Caco-2 (cell line): ENCODE measurements at regions not wholly inside any gene's neighbourhood (a gene's known extent, or its start where the extent isn't known, plus 50 kb on each side); places are given as distances from the start of the nearest gene placed in this dataset.

Source experiments
- BruUV-seq: library from RNA; stranded (reverse); fragments of 400-500 nt; replicated peaks from 2 replicates; lab custom pipeline; 2021; lab: Mats Ljungman, UMichigan
- CTCF ChIA-PET: fragments of 300-600 bp; sonication (Branson Sonifier 250); formaldehyde crosslinking; loops from one replicate; lab custom pipeline; 2022; ENCODE audit warnings: antibody characterized with exemption; lab: Charles Lee
- POLR2A ChIA-PET: fragments of 300-600 bp; sonication (Branson Sonifier 250); formaldehyde crosslinking; loops from one replicate; lab custom pipeline; 2022; ENCODE audit warnings: antibody characterized with exemption; lab: Charles Lee
- DNase-seq, 2 experiments: peaks; one replicate each; pipeline versions ENCODE4 v3.0.0 to v3.0.0-alpha.2; 2020 to 2022
- H3K27me3 ChIP-seq: replicated peaks from 2 replicates; pipeline ENCODE4 v1.6.0; 2011; ENCODE audit warnings: low read length; ENCODE audit not compliant: control insufficient read depth, insufficient read depth
- H3K36me3 ChIP-seq: 2 replicates; pipeline ENCODE4 v1.5.1; 2011; ENCODE audit warnings: low read length; ENCODE audit not compliant: control insufficient read depth, insufficient read depth
- H3K4me1 ChIP-seq: fragments of 250-450 bp; sonication (Bioruptor Pico); 2 replicates; pipeline ENCODE4 v1.5.1; 2020; ENCODE audit warnings: mild to moderate bottlenecking
- H3K4me3 ChIP-seq: 2 replicates; pipeline ENCODE4 v1.5.1; 2011; ENCODE audit warnings: low read depth, mild to moderate bottlenecking, control low read depth, low read length
- H3K9me3 ChIP-seq: fragments of 250-450 bp; sonication (Bioruptor Pico); 2 replicates; pipeline ENCODE4 v1.5.1; 2020; ENCODE audit warnings: mild to moderate bottlenecking, moderate library complexity
- H3K27ac Mint-ChIP-seq: one replicate; pipeline ENCODE4 v1.8.0; 2022; ENCODE audit warnings: mixed read lengths; ENCODE audit not compliant: unreplicated experiment
- H3K27me3 Mint-ChIP-seq: one replicate; pipeline ENCODE4 v1.8.0; 2022; ENCODE audit warnings: mixed read lengths; ENCODE audit not compliant: insufficient read depth, unreplicated experiment
- H3K36me3 Mint-ChIP-seq: one replicate; pipeline ENCODE4 v1.8.0; 2022; ENCODE audit warnings: mild to moderate bottlenecking, mixed read lengths; ENCODE audit not compliant: insufficient read depth, unreplicated experiment
- H3K4me1 Mint-ChIP-seq: one replicate; pipeline ENCODE4 v1.8.0; 2022; ENCODE audit warnings: low read depth, mixed read lengths; ENCODE audit not compliant: unreplicated experiment
- H3K4me3 Mint-ChIP-seq: one replicate; pipeline ENCODE4 v1.8.0; 2022; ENCODE audit warnings: mild to moderate bottlenecking, moderate library complexity, mixed read lengths; ENCODE audit not compliant: unreplicated experiment
- H3K9me3 Mint-ChIP-seq: one replicate; pipeline ENCODE4 v1.8.0; 2022; ENCODE audit warnings: mixed read lengths; ENCODE audit not compliant: unreplicated experiment
- intact Hi-C: fragments of 100-400 bp; cut with micrococcal nuclease; formaldehyde crosslinking; loops from one replicate; pipeline ENCODE4 v1.10.0; 2022; ENCODE audit not compliant: unreplicated experiment
- TF ChIP-seq, protein P1 (sequence below), 2 experiments: fragments of 200-600 bp in 1 of 2; IDR thresholded peaks; 1 replicate in 1 of 2; 2 replicates in 1 of 2; pipeline versions ENCODE4 v1.5.1 to v1.8.0; 2011 to 2022; ENCODE audit warnings: antibody characterized with exemption in 1 of 2, control low read depth in 1 of 2, inconsistent platforms in 1 of 2, low read depth in 1 of 2, low read length in 1 of 2, mild to moderate bottlenecking in 1 of 2, moderate library complexity in 1 of 2; ENCODE audit not compliant: insufficient read depth in 1 of 2, severe bottlenecking in 1 of 2, unreplicated experiment in 1 of 2

- POLR2A ChIA-PET = no interaction called here
Measured at GRCh38 chr6:118748311-118749062, 97.1 kb upstream of the CEP85L start.

DNA sequence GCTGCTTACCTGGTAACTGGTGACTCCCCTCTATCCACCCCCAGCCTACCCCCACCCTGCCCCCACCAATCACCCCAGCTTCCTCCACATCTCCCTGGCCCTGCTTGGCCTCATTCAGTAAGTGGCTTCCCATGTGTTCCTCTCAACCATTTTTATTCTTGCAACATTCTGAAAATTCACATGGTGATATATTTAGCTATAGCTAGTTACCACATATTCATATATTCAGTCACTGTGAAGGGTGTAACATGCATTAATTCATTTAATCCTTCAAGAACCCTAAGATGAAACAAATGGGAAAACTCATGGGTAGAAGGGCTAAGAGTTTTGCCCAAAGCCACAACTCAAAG lies 95.4 kb upstream of the CEP85L start:
- Mint-ChIP-seq H3K27ac (no peak overlapping the region), H3K4me3 (no peak overlapping the region), H3K9me3 (no peaks in the 10 kb centered on the region), H3K27me3 (peaks cover 15% of the 10 kb centered on the region), H3K4me1 (peaks cover 5% of the 10 kb centered on the region), H3K36me3 (no peaks in the 10 kb centered on the region)
- Histone ChIP-seq H3K27me3 (no peaks in the 10 kb centered on the region), H3K9me3 (no peaks in the 10 kb centered on the region), H3K36me3 (no peaks in the 10 kb centered on the region), H3K4me3 (no peak overlapping the region), H3K4me1 (no peaks in the 10 kb centered on the region)
- ChIA-PET CTCF (no interaction called here), POLR2A (no interaction called here)
- no peak for DNase-seq
- TF ChIP-seq, protein P1, sequence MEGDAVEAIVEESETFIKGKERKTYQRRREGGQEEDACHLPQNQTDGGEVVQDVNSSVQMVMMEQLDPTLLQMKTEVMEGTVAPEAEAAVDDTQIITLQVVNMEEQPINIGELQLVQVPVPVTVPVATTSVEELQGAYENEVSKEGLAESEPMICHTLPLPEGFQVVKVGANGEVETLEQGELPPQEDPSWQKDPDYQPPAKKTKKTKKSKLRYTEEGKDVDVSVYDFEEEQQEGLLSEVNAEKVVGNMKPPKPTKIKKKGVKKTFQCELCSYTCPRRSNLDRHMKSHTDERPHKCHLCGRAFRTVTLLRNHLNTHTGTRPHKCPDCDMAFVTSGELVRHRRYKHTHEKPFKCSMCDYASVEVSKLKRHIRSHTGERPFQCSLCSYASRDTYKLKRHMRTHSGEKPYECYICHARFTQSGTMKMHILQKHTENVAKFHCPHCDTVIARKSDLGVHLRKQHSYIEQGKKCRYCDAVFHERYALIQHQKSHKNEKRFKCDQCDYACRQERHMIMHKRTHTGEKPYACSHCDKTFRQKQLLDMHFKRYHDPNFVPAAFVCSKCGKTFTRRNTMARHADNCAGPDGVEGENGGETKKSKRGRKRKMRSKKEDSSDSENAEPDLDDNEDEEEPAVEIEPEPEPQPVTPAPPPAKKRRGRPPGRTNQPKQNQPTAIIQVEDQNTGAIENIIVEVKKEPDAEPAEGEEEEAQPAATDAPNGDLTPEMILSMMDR (IDR thresholded peaks at IDR 0.05; ENCODE audit: insufficient read depth in 1 of 2, low read depth in 1 of 2, low read length in 1 of 2, severe bottlenecking in 1 of 2, unreplicated experiment in 1 of 2) = no peak
- no TSS peak for BruUV-seq
- intact Hi-C loops = no loop called here

More at GRCh38 chr6:118748311-118749062, 97.1 kb upstream of the CEP85L start:
- Histone ChIP-seq H3K4me3 (no peak overlapping the region), H3K9me3 (no peaks in the 10 kb centered on the region), H3K27me3 (no peaks in the 10 kb centered on the region), H3K4me1 (no peaks in the 10 kb centered on the region), H3K36me3 (no peaks in the 10 kb centered on the region)
- Mint-ChIP-seq H3K36me3 (no peaks in the 10 kb centered on the region), H3K27me3 (peaks cover 15% of the 10 kb centered on the region), H3K4me3 (no peak overlapping the region), H3K27ac (no peak overlapping the region), H3K4me1 (peaks cover 5% of the 10 kb centered on the region), H3K9me3 (no peaks in the 10 kb centered on the region)
- no peak for DNase-seq
- intact Hi-C loops = no loop called here
- BruUV-seq = no TSS peak
- TF ChIP-seq, protein P1 (IDR thresholded peaks at IDR 0.05; ENCODE audit: insufficient read depth in 1 of 2, low read depth in 1 of 2, low read length in 1 of 2, severe bottlenecking in 1 of 2, unreplicated experiment in 1 of 2) = no peak
- CTCF ChIA-PET = no interaction called here

- Histone ChIP-seq H3K9me3 (no peaks in the 10 kb centered on the region), H3K4me3 (no peak overlapping the region), H3K4me1 (no peaks in the 10 kb centered on the region), H3K36me3 (no peaks in the 10 kb centered on the region), H3K27me3 (no peaks in the 10 kb centered on the region)
- intact Hi-C loops = no loop called here
- peaks cover 14% of the 10 kb centered on the region for H3K27me3 Mint-ChIP-seq
- H3K4me3 Mint-ChIP-seq = no peak overlapping the region
- no peak for DNase-seq
- H3K4me1 Mint-ChIP-seq = peaks cover 3% of the 10 kb centered on the region
- no peaks in the 10 kb centered on the region for H3K9me3 Mint-ChIP-seq
- H3K36me3 Mint-ChIP-seq = no peaks in the 10 kb centered on the region
- TF ChIP-seq, protein P1 (IDR thresholded peaks at IDR 0.05; ENCODE audit: insufficient read depth in 1 of 2, low read depth in 1 of 2, low read length in 1 of 2, severe bottlenecking in 1 of 2, unreplicated experiment in 1 of 2) = no peak
- ChIA-PET CTCF (no interaction called here), POLR2A (no interaction called here)
- no TSS peak for BruUV-seq
- no peak overlapping the region for H3K27ac Mint-ChIP-seq
Measured at GRCh38 chr6:118746145-118746824, 94.9 kb upstream of the CEP85L start.
